ENCODE measurements at regions not wholly inside any gene's neighbourhood (a gene's known extent, or its start where the extent isn't known, plus 50 kb on each side); places are given as distances from the start of the nearest gene placed in this dataset.

- TF ChIP-seq, protein P1, sequence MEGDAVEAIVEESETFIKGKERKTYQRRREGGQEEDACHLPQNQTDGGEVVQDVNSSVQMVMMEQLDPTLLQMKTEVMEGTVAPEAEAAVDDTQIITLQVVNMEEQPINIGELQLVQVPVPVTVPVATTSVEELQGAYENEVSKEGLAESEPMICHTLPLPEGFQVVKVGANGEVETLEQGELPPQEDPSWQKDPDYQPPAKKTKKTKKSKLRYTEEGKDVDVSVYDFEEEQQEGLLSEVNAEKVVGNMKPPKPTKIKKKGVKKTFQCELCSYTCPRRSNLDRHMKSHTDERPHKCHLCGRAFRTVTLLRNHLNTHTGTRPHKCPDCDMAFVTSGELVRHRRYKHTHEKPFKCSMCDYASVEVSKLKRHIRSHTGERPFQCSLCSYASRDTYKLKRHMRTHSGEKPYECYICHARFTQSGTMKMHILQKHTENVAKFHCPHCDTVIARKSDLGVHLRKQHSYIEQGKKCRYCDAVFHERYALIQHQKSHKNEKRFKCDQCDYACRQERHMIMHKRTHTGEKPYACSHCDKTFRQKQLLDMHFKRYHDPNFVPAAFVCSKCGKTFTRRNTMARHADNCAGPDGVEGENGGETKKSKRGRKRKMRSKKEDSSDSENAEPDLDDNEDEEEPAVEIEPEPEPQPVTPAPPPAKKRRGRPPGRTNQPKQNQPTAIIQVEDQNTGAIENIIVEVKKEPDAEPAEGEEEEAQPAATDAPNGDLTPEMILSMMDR (IDR thresholded peaks at IDR 0.05 in 2 of 3, conservative IDR thresholded peaks at IDR 0.05 in 1 of 3; ENCODE audit: control insufficient read depth in 2 of 3, extremely low read depth in 1 of 3, insufficient read depth in 1 of 3, low read depth in 3 of 3, low read length in 3 of 3), result no peak
- TF ChIP-seq DPF2 (IDR thresholded peaks at IDR 0.05) (no peak), EZH2 (IDR thresholded peaks at IDR 0.05; ENCODE audit: borderline replicate concordance, control insufficient read depth, low read depth, low read length) (no peak), ATF3 (IDR thresholded peaks at IDR 0.05; ENCODE audit: borderline replicate concordance, extremely low read depth, low read depth, low read length) (no peak), ASH2L (IDR thresholded peaks at IDR 0.05; ENCODE audit: borderline replicate concordance, low read depth) (no peak), RFX5 (IDR thresholded peaks at IDR 0.05; ENCODE audit: low read depth, low read length) (no peak), JUND (IDR thresholded peaks at IDR 0.05; ENCODE audit: low read depth, low read length) (no peak)
Observed at GRCh38 chr16:85989376-85989775, 90.4 kb downstream of the IRF8 start.

Measured in GM12878 (cell line).